ENCODE measurements at regions not wholly inside any gene's neighbourhood (a gene's known extent, or its start where the extent isn't known, plus 50 kb on each side); places are given as distances from the start of the nearest gene placed in this dataset.
A peak's percentile ranks its signal among the peaks of the same experiment; 100 is the strongest.

DNA sequence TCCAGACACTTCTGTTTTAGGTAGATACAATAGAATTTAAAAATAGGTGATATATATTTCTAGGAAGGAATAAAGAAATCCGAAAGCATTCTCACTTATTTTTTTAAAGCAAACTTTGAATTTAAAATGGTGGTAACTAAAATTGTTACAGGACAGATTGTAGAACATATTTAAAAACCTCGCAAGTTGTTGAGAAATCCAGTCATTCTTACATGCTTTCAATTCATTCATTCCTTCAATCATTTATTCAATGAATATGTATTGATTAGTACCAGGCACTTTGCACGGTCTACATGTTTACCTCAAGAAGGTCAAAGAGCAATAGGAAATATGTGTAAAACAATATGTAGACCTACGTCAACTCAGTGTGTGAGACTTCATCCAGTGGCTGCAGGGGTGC is 189.9 kb upstream of the SNX7 start:
- Histone ChIP-seq H3K36me3 (ENCODE audit: insufficient read depth) (no peaks in the 10 kb centered on the region), H3K27me3 (ENCODE audit: insufficient read depth, low read depth) (no peaks in the 10 kb centered on the region), H3K4me3 (IDR thresholded peaks at IDR 0.05; ENCODE audit: insufficient read depth, low read depth, low read length) (no peak overlapping the region), H2AFZ (ENCODE audit: low read depth) (no peak overlapping the region), H3K4me2 (no peak overlapping the region), H3K79me2 (ENCODE audit: insufficient read depth, low read depth) (no peaks in the 10 kb centered on the region), H3K4me1 (ENCODE audit: low read depth, poor library complexity, severe bottlenecking) (no peaks in the 10 kb centered on the region), H4K20me1 (ENCODE audit: insufficient read depth) (no peaks in the 10 kb centered on the region), H3K27ac (no peak overlapping the region), H3K9ac (no peak overlapping the region)
- TF ChIP-seq, protein P1, sequence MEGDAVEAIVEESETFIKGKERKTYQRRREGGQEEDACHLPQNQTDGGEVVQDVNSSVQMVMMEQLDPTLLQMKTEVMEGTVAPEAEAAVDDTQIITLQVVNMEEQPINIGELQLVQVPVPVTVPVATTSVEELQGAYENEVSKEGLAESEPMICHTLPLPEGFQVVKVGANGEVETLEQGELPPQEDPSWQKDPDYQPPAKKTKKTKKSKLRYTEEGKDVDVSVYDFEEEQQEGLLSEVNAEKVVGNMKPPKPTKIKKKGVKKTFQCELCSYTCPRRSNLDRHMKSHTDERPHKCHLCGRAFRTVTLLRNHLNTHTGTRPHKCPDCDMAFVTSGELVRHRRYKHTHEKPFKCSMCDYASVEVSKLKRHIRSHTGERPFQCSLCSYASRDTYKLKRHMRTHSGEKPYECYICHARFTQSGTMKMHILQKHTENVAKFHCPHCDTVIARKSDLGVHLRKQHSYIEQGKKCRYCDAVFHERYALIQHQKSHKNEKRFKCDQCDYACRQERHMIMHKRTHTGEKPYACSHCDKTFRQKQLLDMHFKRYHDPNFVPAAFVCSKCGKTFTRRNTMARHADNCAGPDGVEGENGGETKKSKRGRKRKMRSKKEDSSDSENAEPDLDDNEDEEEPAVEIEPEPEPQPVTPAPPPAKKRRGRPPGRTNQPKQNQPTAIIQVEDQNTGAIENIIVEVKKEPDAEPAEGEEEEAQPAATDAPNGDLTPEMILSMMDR (conservative IDR thresholded peaks at IDR 0.05; ENCODE audit: low read depth, low read length) = no peak

DNA sequence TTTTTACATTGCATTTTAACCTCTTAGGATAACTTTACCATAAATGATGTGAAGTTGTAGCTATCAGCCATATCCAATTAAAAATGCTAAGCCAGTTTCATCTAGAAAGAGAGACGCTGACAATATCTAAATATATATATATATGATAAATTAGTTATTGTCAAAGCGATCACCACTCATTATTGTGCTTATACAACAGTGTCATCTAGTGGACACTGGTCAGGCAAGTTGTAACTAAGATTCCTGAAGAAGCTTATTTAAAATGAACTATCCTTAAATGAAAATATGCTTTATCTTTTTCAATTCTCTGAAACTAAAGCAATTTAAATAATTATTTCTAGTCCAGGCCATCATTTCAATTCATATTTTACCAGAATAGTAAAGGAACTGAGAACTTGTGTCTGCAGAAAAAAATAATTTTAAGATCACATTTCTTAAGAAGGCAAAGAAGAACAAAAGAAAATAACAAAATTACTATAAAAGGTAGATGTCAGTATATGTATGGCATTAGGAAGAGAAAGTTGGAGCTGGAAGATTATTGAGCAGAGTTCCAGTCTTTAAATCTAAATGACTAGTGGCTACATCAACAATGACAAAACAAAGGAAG is 193.3 kb upstream of the SNX7 start:
- Histone ChIP-seq H3K27ac (no peak overlapping the region), H2AFZ (ENCODE audit: low read depth) (no peak overlapping the region), H3K4me1 (ENCODE audit: low read depth, poor library complexity, severe bottlenecking) (no peaks in the 10 kb centered on the region), H4K20me1 (ENCODE audit: insufficient read depth) (no peaks in the 10 kb centered on the region), H3K4me2 (no peak overlapping the region), H3K27me3 (ENCODE audit: insufficient read depth, low read depth) (no peaks in the 10 kb centered on the region), H3K4me3 (IDR thresholded peaks at IDR 0.05; ENCODE audit: insufficient read depth, low read depth, low read length) (no peak overlapping the region), H3K79me2 (ENCODE audit: insufficient read depth, low read depth) (no peaks in the 10 kb centered on the region), H3K36me3 (ENCODE audit: insufficient read depth) (no peaks in the 10 kb centered on the region), H3K9ac (no peak overlapping the region)
- TF ChIP-seq, protein P1 (conservative IDR thresholded peaks at IDR 0.05; ENCODE audit: low read depth, low read length) = peak; percentile 85

DNA sequence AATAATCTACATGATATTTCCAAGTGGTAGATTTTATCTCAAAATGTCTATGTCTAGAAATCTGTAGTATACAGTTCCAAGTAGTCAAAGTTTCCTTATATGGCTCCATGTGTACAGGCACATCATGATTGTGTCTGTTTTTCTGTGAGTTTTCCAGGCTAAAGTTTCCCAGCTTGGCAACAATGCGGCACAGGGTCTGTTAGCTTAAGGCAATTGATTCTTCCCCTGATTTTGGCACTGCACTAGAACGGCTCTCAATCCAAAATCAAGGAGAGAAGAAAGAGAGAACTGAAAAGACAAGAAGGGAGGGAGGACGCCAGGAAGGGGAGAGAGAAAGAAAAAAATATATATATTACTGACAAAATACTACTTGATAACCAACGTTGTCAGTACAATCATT is 193.9 kb upstream of the SNX7 start:
- no peaks in the 10 kb centered on the region for H3K79me2 ChIP-seq (ENCODE audit: insufficient read depth, low read depth)
- no peak overlapping the region for H3K4me2 ChIP-seq
- H2AFZ ChIP-seq (ENCODE audit: low read depth) = no peak overlapping the region
- no peak overlapping the region for H3K27ac ChIP-seq
- no peaks in the 10 kb centered on the region for H3K27me3 ChIP-seq (ENCODE audit: insufficient read depth, low read depth)
- H3K4me1 ChIP-seq (ENCODE audit: low read depth, poor library complexity, severe bottlenecking) = no peaks in the 10 kb centered on the region
- TF ChIP-seq, protein P1 (conservative IDR thresholded peaks at IDR 0.05; ENCODE audit: low read depth, low read length) = no peak
- no peak overlapping the region for H3K9ac ChIP-seq
- no peaks in the 10 kb centered on the region for H3K36me3 ChIP-seq (ENCODE audit: insufficient read depth)
- H4K20me1 ChIP-seq (ENCODE audit: insufficient read depth) = no peaks in the 10 kb centered on the region
- H3K4me3 ChIP-seq (IDR thresholded peaks at IDR 0.05; ENCODE audit: insufficient read depth, low read depth, low read length) = no peak overlapping the region

DNA sequence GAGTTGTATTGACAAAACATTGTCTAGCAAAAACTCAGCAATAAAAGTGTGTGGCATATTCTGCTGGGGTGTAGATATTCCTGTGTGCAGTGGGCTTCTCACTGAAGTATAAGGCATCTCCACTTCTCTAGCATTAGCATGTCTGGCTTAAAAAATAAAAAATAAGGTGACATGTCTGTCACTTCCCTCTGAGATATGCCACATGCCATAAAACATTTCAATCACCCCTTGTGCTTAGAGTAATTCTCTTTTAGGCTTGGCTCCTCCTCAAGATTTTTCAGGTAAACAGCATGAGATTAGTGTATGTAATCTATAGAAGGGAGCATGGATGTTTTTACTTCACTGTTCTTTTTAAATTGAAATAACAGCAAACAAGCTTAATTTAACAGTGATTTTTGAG is 194.4 kb upstream of the SNX7 start:
- Histone ChIP-seq H3K27me3 (ENCODE audit: insufficient read depth, low read depth) (no peaks in the 10 kb centered on the region), H3K36me3 (ENCODE audit: insufficient read depth) (no peaks in the 10 kb centered on the region), H3K27ac (no peak overlapping the region), H3K9ac (no peak overlapping the region), H2AFZ (ENCODE audit: low read depth) (no peak overlapping the region), H3K4me1 (ENCODE audit: low read depth, poor library complexity, severe bottlenecking) (no peaks in the 10 kb centered on the region), H3K4me2 (no peak overlapping the region), H3K4me3 (IDR thresholded peaks at IDR 0.05; ENCODE audit: insufficient read depth, low read depth, low read length) (no peak overlapping the region), H4K20me1 (ENCODE audit: insufficient read depth) (no peaks in the 10 kb centered on the region), H3K79me2 (ENCODE audit: insufficient read depth, low read depth) (no peaks in the 10 kb centered on the region)
- TF ChIP-seq, protein P1 (conservative IDR thresholded peaks at IDR 0.05; ENCODE audit: low read depth, low read length) = no peak

Measured in KMS-11 (cell line).